Heart right ventricle (tissue), 16 donors: ENCODE measurements at regions not wholly inside any gene's neighbourhood (a gene's known extent, or its start where the extent isn't known, plus 50 kb on each side); places are given as distances from the start of the nearest gene placed in this dataset.

Experiments
- ATAC-seq, 8 donors: fragments of 200-7000 bp; cut with Tn5 transposase; one replicate each; pipeline ENCODE4 v1.9.1; 2020; ENCODE audit warnings: mild to moderate bottlenecking in 8 of 8, moderate library complexity in 8 of 8, moderate number of reproducible peaks in 1 of 8
- DNase-seq, 2 donors: peaks; one replicate each; pipeline ENCODE4 v3.0.0-alpha.2; 2020
- H3K27ac ChIP-seq, 10 donors: fragments of 200-600 bp; sonication (generic) in 2 of 10; one replicate each; pipeline versions ENCODE4 v1.5.0 to v1.8.0; 2020 to 2022; ENCODE audit warnings: mild to moderate bottlenecking in 3 of 10
- H3K27me3 ChIP-seq, 7 donors: fragments of 200-600 bp; one replicate each; pipeline ENCODE4 v1.8.0; 2021 to 2022; ENCODE audit warnings: mild to moderate bottlenecking in 2 of 7
- H3K36me3 ChIP-seq, 9 donors: fragments of 200-600 bp; sonication (generic) in 1 of 9; one replicate each; pipeline versions ENCODE4 v1.5.0 to v1.8.0; 2020 to 2022; ENCODE audit warnings: mild to moderate bottlenecking in 2 of 9
- H3K4me1 ChIP-seq, 9 donors: fragments of 200-600 bp; sonication (generic) in 1 of 9; one replicate each; pipeline versions ENCODE4 v1.5.0 to v1.8.0; 2020 to 2022; ENCODE audit warnings: mild to moderate bottlenecking in 4 of 9
- H3K4me3 ChIP-seq, 10 donors: fragments of 200-600 bp; sonication (generic) in 2 of 10; one replicate each; pipeline versions ENCODE4 v1.5.0 to v1.8.0; 2020 to 2022; ENCODE audit warnings: mild to moderate bottlenecking in 7 of 10, moderate library complexity in 2 of 10
- H3K9me3 ChIP-seq, 11 donors: fragments of 200-600 bp in 10 of 11; sonication (generic) in 2 of 11; one replicate each; pipeline versions ENCODE4 v1.5.0 to v1.8.0; 2013 to 2022; ENCODE audit warnings: mild to moderate bottlenecking in 2 of 11, control low read depth in 1 of 11, moderate library complexity in 1 of 11
- CTCF ChIP-seq, 9 donors: fragments of 200-600 bp; sonication (generic) in 2 of 9; IDR thresholded peaks; one replicate each; pipeline versions ENCODE4 v1.5.0 to v1.8.0; 2021 to 2022; ENCODE audit warnings: antibody characterized with exemption in 9 of 9, mild to moderate bottlenecking in 5 of 9, moderate library complexity in 1 of 9
- whole genome bisulfite sequencing, 2 donors: extraction: QIAGEN DNeasy Blood & Tissue Kit; methylation state at CpG; one replicate each; pipeline ENCODE4 v1.1.7; 2013; ENCODE audit warnings: inconsistent platforms in 1 of 2; 5-methylcytosine and 5-hydroxymethylcytosine counted together
- intact Hi-C, 10 donors: fragments of 100-400 bp; cut with DNase I; formaldehyde crosslinking; loops; one replicate each; pipeline versions ENCODE4 v1.11.1 to v1.14.2; 2022
- donor health status: Arrhythmogenic right ventricular cardiomyopathy.
- donor health status: ischemic (EF 13 %, LVEDD 7.1; RV severe dilation, severe dysfunction).
- donor health status: healthy with polysubstance abuse.
- donor health status: DM: no; HTN: yes; CAD: no.
- donor health status: DM: no; HTN: no; CAD: no.
- donor health status: ischemic (EF 25% LVEDD 6.9; RV normal size, moderate dysfunction).
- donor health status: ischemic (EF 25% LVEDD 5.7; RV mildly dilated, moderate dysfunction).
- donor health status: healthy.
- donor health status: DM: yes; HTN: yes; CAD: no.
- donor health status: Ischemic cardiomyopathy.
- donor health status: ischemic (EF 35%, LVEDD 5.7; RV mildly dilated, moderate dysfunction).
- donor health status: nonischemic (EF 11% LVEDD 7.7; RV severe dilation, severe dysfunction).
- donor health status: DM: yes; HTN: yes; CAD: no.
- donor health status: PGD.
- donor health status: ischemic (EF 29% LVEDD 5.4; RV normal size, mild dysfunction).
- donor health status: nonischemic (EF 23%, LVEDD 6.1; RV moderate dilation, normal function).

GRCh38 chr3:145727476-145727875 is 433.5 kb downstream of the PLOD2 start:
- Histone ChIP-seq H3K27me3 (no peaks in the 10 kb centered on the region), H3K36me3 (no peaks in the 10 kb centered on the region), H3K27ac (no peak overlapping the region), H3K9me3 (no peaks in the 10 kb centered on the region), H3K4me1 (no peaks in the 10 kb centered on the region), H3K4me3 (no peak overlapping the region)
- 92 to 94% methylated on average over 3 of the region's 3 CpGs for WGBS, 2 donors
- no peak for TF ChIP-seq CTCF (IDR thresholded peaks at IDR 0.05)
- DNase-seq (no peak), ATAC-seq (no peak)
- intact Hi-C loops, result no loop called here

GRCh38 chr3:145735631-145736030 is 425.4 kb downstream of the PLOD2 start:
- no peak for TF ChIP-seq CTCF (IDR thresholded peaks at IDR 0.05)
- no peak overlapping the region for H3K27ac ChIP-seq
- H3K36me3 ChIP-seq, result no peaks in the 10 kb centered on the region
- H3K9me3 ChIP-seq, result no peaks in the 10 kb centered on the region
- H3K27me3 ChIP-seq, result no peaks in the 10 kb centered on the region
- 84 to 89% methylated on average over 2 of the region's 2 CpGs for WGBS, 2 donors
- ATAC-seq, result no peak
- no peaks in the 10 kb centered on the region for H3K4me1 ChIP-seq
- H3K4me3 ChIP-seq, result no peak overlapping the region
- intact Hi-C loops, result no loop called here
- DNase-seq, result no peak

- TF ChIP-seq CTCF (IDR thresholded peaks at IDR 0.05), result no peak
- Histone ChIP-seq H3K9me3 (no peaks in the 10 kb centered on the region), H3K27me3 (no peaks in the 10 kb centered on the region), H3K36me3 (no peaks in the 10 kb centered on the region), H3K4me3 (no peak overlapping the region), H3K27ac (no peak overlapping the region), H3K4me1 (no peaks in the 10 kb centered on the region)
- 97 to 100% methylated on average over 1 of the region's 1 CpG for WGBS, 2 donors
- ATAC-seq (no peak), DNase-seq (no peak)
- intact Hi-C loops, result no loop called here
These were observed 423.0 kb downstream of the PLOD2 start for GRCh38 chr3:145737952-145738351.

GRCh38 chr3:145739926-145740325 is 421.1 kb downstream of the PLOD2 start:
- 65 to 66% methylated on average over 4 of the region's 4 CpGs for WGBS, 2 donors
- intact Hi-C loops, result no loop called here
- Histone ChIP-seq H3K4me3 (no peak overlapping the region), H3K4me1 (no peaks in the 10 kb centered on the region), H3K36me3 (no peaks in the 10 kb centered on the region), H3K9me3 (no peaks in the 10 kb centered on the region), H3K27me3 (no peaks in the 10 kb centered on the region), H3K27ac (no peak overlapping the region)
- no peak for DNase-seq
- TF ChIP-seq CTCF (IDR thresholded peaks at IDR 0.05), result no peak
- no peak for ATAC-seq

GRCh38 chr3:145750657-145751056 is 410.3 kb downstream of the PLOD2 start:
- Histone ChIP-seq H3K36me3 (no peaks in the 10 kb centered on the region), H3K27me3 (no peaks in the 10 kb centered on the region), H3K9me3 (no peaks in the 10 kb centered on the region), H3K4me3 (no peak overlapping the region), H3K27ac (no peak overlapping the region), H3K4me1 (no peaks in the 10 kb centered on the region)
- intact Hi-C loops, result no loop called here
- no peak for ATAC-seq
- WGBS, 2 donors, result 95 to 100% methylated on average over 2 of the region's 2 CpGs
- TF ChIP-seq CTCF (IDR thresholded peaks at IDR 0.05), result no peak
- DNase-seq, result no peak
